DND-41 (cell line): ENCODE measurements at regions not wholly inside any gene's neighbourhood (a gene's known extent, or its start where the extent isn't known, plus 50 kb on each side); places are given as distances from the start of the nearest gene placed in this dataset.

Source experiments
- ATAC-seq: fragments of 200-7000 bp; cut with Tn5 transposase; 3 replicates; pipeline ENCODE4 v1.9.1; 2021; ENCODE audit warnings: low read depth; ENCODE audit not compliant: insufficient read depth
- DNase-seq: peaks from one replicate; pipeline ENCODE4 v3.0.0-alpha.2; 2020
- H2AFZ ChIP-seq: 2 replicates; pipeline ENCODE4 v1.6.0; 2012; ENCODE audit warnings: low read depth, low read length
- H3K27ac ChIP-seq: 2 replicates; pipeline ENCODE4 v1.5.1; 2012; ENCODE audit warnings: low read length, inconsistent platforms
- H3K27me3 ChIP-seq: fragments of 200-600 bp; sonication (generic); 2 replicates; pipeline ENCODE4 v1.6.0; 2012; ENCODE audit warnings: low read length, mild to moderate bottlenecking, inconsistent platforms; ENCODE audit not compliant: insufficient read depth, poor library complexity
- H3K36me3 ChIP-seq: 2 replicates; pipeline ENCODE4 v1.5.1; 2012; ENCODE audit warnings: low read length, inconsistent platforms; ENCODE audit not compliant: insufficient read depth
- H3K4me1 ChIP-seq: 2 replicates; pipeline ENCODE4 v1.5.1; 2012; ENCODE audit warnings: mild to moderate bottlenecking, low read length; ENCODE audit not compliant: insufficient read depth
- H3K4me2 ChIP-seq: 2 replicates; pipeline ENCODE4 v1.6.0; 2012; ENCODE audit warnings: mild to moderate bottlenecking, moderate library complexity, low read length, inconsistent platforms; ENCODE audit not compliant: insufficient read depth
- H3K4me3 ChIP-seq, 2 experiments: fragments of 200-600 bp in 1 of 2; shearing (Covaris generic) in 1 of 2; 2 replicates each; pipeline ENCODE4 v1.5.1; 2012 to 2016; ENCODE audit warnings: inconsistent platforms in 2 of 2, low read length in 2 of 2, mild to moderate bottlenecking in 2 of 2, low read depth in 1 of 2, moderate library complexity in 1 of 2
- H3K79me2 ChIP-seq: 2 replicates; pipeline ENCODE4 v1.6.0; 2012; ENCODE audit warnings: low read length, inconsistent platforms; ENCODE audit not compliant: insufficient read depth
- H3K9ac ChIP-seq: 2 replicates; pipeline ENCODE4 v1.6.0; 2012; ENCODE audit warnings: low read depth, mild to moderate bottlenecking, inconsistent platforms, low read length, moderate library complexity
- H3K9me3 ChIP-seq: 2 replicates; pipeline ENCODE4 v1.5.1; 2012; ENCODE audit warnings: low read length, moderate library complexity, mild to moderate bottlenecking, inconsistent platforms; ENCODE audit not compliant: insufficient read depth, severe bottlenecking
- H4K20me1 ChIP-seq: 2 replicates; pipeline ENCODE4 v1.6.0; 2012; ENCODE audit warnings: low read length; ENCODE audit not compliant: insufficient read depth
- CTCF ChIP-seq: IDR thresholded peaks from 2 replicates; pipeline ENCODE4 v1.5.1; 2012; ENCODE audit warnings: borderline replicate concordance, low read length, moderate library complexity, mild to moderate bottlenecking; ENCODE audit not compliant: poor library complexity, severe bottlenecking; ENCODE audit errors: extremely low read depth
- EZH2 ChIP-seq: IDR thresholded peaks from 3 replicates; pipeline ENCODE4 v1.6.1; 2012; ENCODE audit warnings: borderline replicate concordance, low read depth, mild to moderate bottlenecking, moderate library complexity, low read length, inconsistent platforms; ENCODE audit not compliant: severe bottlenecking

GRCh38 chr3:8387571-8387970 is 114.1 kb upstream of the LMCD1 start:
- H4K20me1 ChIP-seq: no peaks in the 10 kb centered on the region
- H3K36me3 ChIP-seq: no peaks in the 10 kb centered on the region
- ATAC-seq: no peak
- no peak for TF ChIP-seq EZH2
- TF ChIP-seq CTCF: no peak
- H3K27me3 ChIP-seq: no peaks in the 10 kb centered on the region
- H3K27ac ChIP-seq: no peak overlapping the region
- no peak overlapping the region for H3K4me2 ChIP-seq
- no peak overlapping the region for H2AFZ ChIP-seq
- no peaks in the 10 kb centered on the region for H3K4me1 ChIP-seq
- H3K9ac ChIP-seq: no peak overlapping the region
- no peak for DNase-seq
- H3K79me2 ChIP-seq: no peaks in the 10 kb centered on the region
- H3K9me3 ChIP-seq: no peaks in the 10 kb centered on the region
- no peak overlapping the region for H3K4me3 ChIP-seq

GRCh38 chr3:8399686-8400085 is 101.9 kb upstream of the LMCD1 start:
- ATAC-seq (no peak), DNase-seq (no peak)
- H3K4me2 ChIP-seq: no peak overlapping the region
- H3K79me2 ChIP-seq: no peaks in the 10 kb centered on the region
- no peak for TF ChIP-seq CTCF
- TF ChIP-seq EZH2: no peak
- no peaks in the 10 kb centered on the region for H3K27me3 ChIP-seq
- H3K4me3 ChIP-seq: no peak overlapping the region
- H2AFZ ChIP-seq: no peak overlapping the region
- no peak overlapping the region for H3K27ac ChIP-seq
- H3K9me3 ChIP-seq: peaks cover 3% of the 10 kb centered on the region
- H3K4me1 ChIP-seq: no peaks in the 10 kb centered on the region
- H3K36me3 ChIP-seq: no peaks in the 10 kb centered on the region
- H3K9ac ChIP-seq: no peak overlapping the region
- H4K20me1 ChIP-seq: no peaks in the 10 kb centered on the region

- no peaks in the 10 kb centered on the region for H3K27me3 ChIP-seq
- TF ChIP-seq EZH2: no peak
- no peak for TF ChIP-seq CTCF
- H3K4me1 ChIP-seq: no peaks in the 10 kb centered on the region
- peaks cover 3% of the 10 kb centered on the region for H3K9me3 ChIP-seq
- no peak overlapping the region for H3K27ac ChIP-seq
- no peak overlapping the region for H2AFZ ChIP-seq
- no peaks in the 10 kb centered on the region for H3K36me3 ChIP-seq
- no peaks in the 10 kb centered on the region for H4K20me1 ChIP-seq
- H3K4me2 ChIP-seq: no peak overlapping the region
- DNase-seq (no peak), ATAC-seq (no peak)
- H3K79me2 ChIP-seq: no peaks in the 10 kb centered on the region
- no peak overlapping the region for H3K4me3 ChIP-seq
- H3K9ac ChIP-seq: no peak overlapping the region
Measured at GRCh38 chr3:8400911-8401310, 100.7 kb upstream of the LMCD1 start.

GRCh38 chr3:8403996-8404395 is 97.6 kb upstream of the LMCD1 start:
- Histone ChIP-seq H3K4me2 (no peak overlapping the region), H3K4me3 (no peak overlapping the region), H3K27ac (no peak overlapping the region), H3K36me3 (no peaks in the 10 kb centered on the region), H3K9ac (no peak overlapping the region), H3K4me1 (no peaks in the 10 kb centered on the region), H2AFZ (no peak overlapping the region), H3K79me2 (no peaks in the 10 kb centered on the region), H4K20me1 (no peaks in the 10 kb centered on the region), H3K9me3 (peaks cover 5% of the 10 kb centered on the region), H3K27me3 (no peaks in the 10 kb centered on the region)
- ATAC-seq (no peak), DNase-seq (no peak)
- TF ChIP-seq CTCF (no peak), EZH2 (no peak)
